ENCODE measurements at regions not wholly inside any gene's neighbourhood (a gene's known extent, or its start where the extent isn't known, plus 50 kb on each side); places are given as distances from the start of the nearest gene placed in this dataset.

GRCh38 chr4:125401784-125402183 is 87.0 kb downstream of the FAT4 start:
- TF ChIP-seq POLR2AphosphoS5 (IDR thresholded peaks at IDR 0.05) (no peak), CTCF (IDR thresholded peaks at IDR 0.05) (no peak), POLR2A (IDR thresholded peaks at IDR 0.05) (no peak), EP300 (IDR thresholded peaks at IDR 0.05) (no peak)

Measured in suprapubic skin (tissue), 4 donors.